Endothelial cell of umbilical vein (primary cell): ENCODE measurements at regions not wholly inside any gene's neighbourhood (a gene's known extent, or its start where the extent isn't known, plus 50 kb on each side); places are given as distances from the start of the nearest gene placed in this dataset.

Experiments used
- BruUV-seq: library from RNA; stranded (reverse); fragments of 400-500 nt; replicated peaks from 2 replicates; lab custom pipeline; 2021; lab: Mats Ljungman, UMichigan
- CTCF ChIA-PET: fragments of 300-600, 350-600 bp; sonication (Branson Sonifier 250); formaldehyde crosslinking; loops from one replicate; lab custom pipeline; 2021; ENCODE audit warnings: antibody characterized with exemption, inconsistent platforms; lab: Charles Lee
- POLR2A ChIA-PET: fragments of 300-600, 350-600 bp; sonication (Branson Sonifier 250); formaldehyde crosslinking; loops from one replicate; lab custom pipeline; 2021; ENCODE audit warnings: antibody characterized with exemption, inconsistent platforms; lab: Charles Lee
- DNase-seq: peaks from one replicate; pipeline ENCODE4 v3.0.0-alpha.2; 2011; ENCODE audit warnings: low read depth, low spot score
- FAIRE-seq: peaks from 2 replicates; lab custom pipeline; 2011; peaks lifted over from hg19 to GRCh38; lab: Jason Lieb, UNC
- H2AFZ ChIP-seq: 2 replicates; pipeline ENCODE4 v1.6.0; 2012; ENCODE audit warnings: low read depth, low read length, control low read depth, inconsistent platforms
- H3K27ac ChIP-seq: 2 replicates; pipeline ENCODE4 v1.5.1; 2011; ENCODE audit warnings: low read depth, mild to moderate bottlenecking, control low read depth, low read length, moderate library complexity; ENCODE audit not compliant: insufficient read depth
- H3K27me3 ChIP-seq, 2 experiments: 2 replicates each; pipeline versions ENCODE4 v1.6.0 to v1.6.1; 2011; ENCODE audit warnings: low read length in 2 of 2, mixed read lengths in 1 of 2; ENCODE audit not compliant: control insufficient read depth in 2 of 2, insufficient read depth in 2 of 2
- H3K36me3 ChIP-seq, 2 experiments: 2 replicates in 1 of 2; 3 replicates in 1 of 2; pipeline ENCODE4 v1.5.1; 2011; ENCODE audit warnings: low read length in 2 of 2, mild to moderate bottlenecking in 1 of 2, moderate library complexity in 1 of 2; ENCODE audit not compliant: control insufficient read depth in 2 of 2, insufficient read depth in 2 of 2; ENCODE audit errors: extremely low read depth in 1 of 2
- H3K4me1 ChIP-seq: 3 replicates; pipeline ENCODE4 v1.5.1; 2011; ENCODE audit warnings: mild to moderate bottlenecking, low read length; ENCODE audit not compliant: control insufficient read depth, insufficient read depth; ENCODE audit errors: extremely low read depth
- H3K4me2 ChIP-seq: 2 replicates; pipeline ENCODE4 v1.6.1; 2011; ENCODE audit warnings: low read length, control low read depth, mixed read lengths; ENCODE audit not compliant: insufficient read depth
- H3K4me3 ChIP-seq, 3 experiments: fragments of 200-600 bp in 1 of 3; sonication (generic), shearing (Covaris generic) in 1 of 3; replicated peaks in 1 of 3; 2 replicates each; pipeline ENCODE4 v1.5.1; 2011 to 2016; ENCODE audit warnings: control low read depth in 3 of 3, low read length in 3 of 3, mild to moderate bottlenecking in 2 of 3, inconsistent platforms in 1 of 3, low read depth in 1 of 3, moderate library complexity in 1 of 3; ENCODE audit not compliant: insufficient read depth in 1 of 3
- H3K79me2 ChIP-seq: 2 replicates; pipeline ENCODE4 v1.6.0; 2012; ENCODE audit warnings: low read length, inconsistent platforms; ENCODE audit not compliant: control insufficient read depth, insufficient read depth
- H3K9ac ChIP-seq: replicated peaks from 2 replicates; pipeline ENCODE3; 2011; ENCODE audit warnings: low read length, control low read depth; ENCODE audit not compliant: insufficient read depth; ENCODE audit errors: extremely low read depth
- H3K9me1 ChIP-seq: replicated peaks from 3 replicates; pipeline ENCODE4 v1.6.0; 2011; ENCODE audit warnings: mild to moderate bottlenecking, low read length; ENCODE audit not compliant: control insufficient read depth, insufficient read depth; ENCODE audit errors: extremely low read depth
- H3K9me3 ChIP-seq: replicated peaks from 2 replicates; pipeline ENCODE4 v1.5.1; 2012; ENCODE audit warnings: low read length, inconsistent platforms; ENCODE audit not compliant: control insufficient read depth, insufficient read depth
- H4K20me1 ChIP-seq: replicated peaks from 2 replicates; pipeline ENCODE3; 2011; ENCODE audit warnings: mild to moderate bottlenecking, low read length; ENCODE audit not compliant: control insufficient read depth, insufficient read depth; ENCODE audit errors: extremely low read depth
- EZH2 ChIP-seq: IDR thresholded peaks from 2 replicates; pipeline ENCODE4 v1.6.1; 2012; ENCODE audit warnings: borderline replicate concordance, low read depth, mild to moderate bottlenecking, moderate library complexity, low read length, inconsistent platforms; ENCODE audit not compliant: severe bottlenecking
- FOS ChIP-seq: IDR thresholded peaks from 2 replicates; pipeline ENCODE4 v1.6.1; 2011; ENCODE audit warnings: mild to moderate bottlenecking, low read length, moderate library complexity, borderline replicate concordance; ENCODE audit not compliant: insufficient read depth
- GATA2 ChIP-seq: IDR thresholded peaks from 2 replicates; pipeline ENCODE4 v1.7.0; 2011; ENCODE audit warnings: low read depth, mild to moderate bottlenecking, moderate library complexity, mixed read lengths, low read length; ENCODE audit not compliant: insufficient read length, insufficient read depth
- JUN ChIP-seq: IDR thresholded peaks from 2 replicates; pipeline ENCODE4 v1.6.1; 2011; ENCODE audit warnings: borderline replicate concordance, low read depth; ENCODE audit not compliant: insufficient read length, insufficient read depth
- MYC ChIP-seq: IDR thresholded peaks from one replicate; pipeline ENCODE4 v1.6.1; 2011; ENCODE audit warnings: mild to moderate bottlenecking, low read depth, low read length
- POLR2A ChIP-seq: IDR thresholded peaks from 2 replicates; pipeline ENCODE4 v1.6.1; 2012; ENCODE audit warnings: low read depth, mild to moderate bottlenecking, control low read depth, low read length
- POLR2AphosphoS5 ChIP-seq: IDR thresholded peaks from 2 replicates; pipeline ENCODE4 v1.6.1; 2012; ENCODE audit warnings: low read depth, mild to moderate bottlenecking, control low read depth, low read length, moderate library complexity; ENCODE audit not compliant: insufficient read depth
- dilution Hi-C: fragments of 300-500 bp; cut with MboI; formaldehyde crosslinking; loops from one replicate; pipeline ENCODE4 v1.15.0; 2019; ENCODE audit warnings: low sequenced_read_pairs; ENCODE audit not compliant: extremely low pct_ligation_motif_present
- intact Hi-C: fragments of 100-400 bp; cut with micrococcal nuclease; formaldehyde crosslinking; loops from one replicate; pipeline ENCODE4 v1.10.0; 2022
- TF ChIP-seq, protein P1 (sequence below): IDR thresholded peaks from 2 replicates; pipeline ENCODE4 v1.6.1; 2011; ENCODE audit not compliant: insufficient read depth, insufficient read length
- TF ChIP-seq, protein P2 (sequence below), 2 donors: IDR thresholded peaks; 1 replicate in 1 of 2; 2 replicates in 1 of 2; pipeline ENCODE4 v1.5.1; 2011; ENCODE audit warnings: low read length in 2 of 2, mild to moderate bottlenecking in 2 of 2, moderate library complexity in 2 of 2, control low read depth in 1 of 2, inconsistent platforms in 1 of 2, low read depth in 1 of 2; ENCODE audit not compliant: insufficient read depth in 1 of 2; ENCODE audit errors: extremely low read depth in 1 of 2

DNA sequence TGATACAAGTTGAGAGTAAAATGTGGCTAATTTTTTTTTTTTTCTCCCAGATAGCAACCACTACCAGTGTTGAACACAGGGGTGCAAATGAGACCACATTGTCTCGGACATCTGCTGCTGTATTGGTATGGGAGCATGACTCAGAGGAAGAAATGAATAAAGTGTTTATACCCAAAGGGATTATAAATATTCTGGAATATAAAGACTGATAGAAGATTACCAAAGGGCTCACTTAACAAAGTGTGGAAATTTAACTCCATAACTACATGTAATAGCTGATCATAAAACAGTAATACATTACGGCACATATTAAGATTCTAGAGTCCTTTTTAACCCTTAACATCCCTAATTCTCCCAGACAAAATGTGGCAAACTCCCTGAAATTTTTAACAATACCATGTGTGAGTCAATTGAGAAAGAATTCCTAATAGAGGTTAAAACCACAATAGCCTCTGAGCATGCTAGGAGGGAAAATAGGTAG, 1023.0 kb upstream of the ACVR2A start:
- Histone ChIP-seq H2AFZ (peak overlapping the region; percentile 42), H3K36me3 (no peaks in the 10 kb centered on the region), H3K4me2 (peak overlapping the region; percentile 92), H3K9me3 (no peaks in the 10 kb centered on the region), H3K27ac (peak overlapping the region; percentile 80), H3K9me1 (no peaks in the 10 kb centered on the region), H3K79me2 (no peaks in the 10 kb centered on the region), H3K27me3 (no peaks in the 10 kb centered on the region), H4K20me1 (no peaks in the 10 kb centered on the region), H3K4me1 (peaks cover 36% of the 10 kb centered on the region), H3K9ac (peak overlapping the region; percentile 53), H3K4me3 (no peak overlapping the region)
- CTCF ChIA-PET = interaction anchor here (0.6 to 2.4 kb wide), 5 partner anchors 49 to 223 kb away, joined by 3 to 10 read pairs (median 3); no protein-coding TSS in a partner anchor
- no TSS peak for BruUV-seq
- POLR2A ChIA-PET = interaction anchor here (0.7 kb wide), 1 partner anchor 565 kb away, joined by 3 read pairs; no protein-coding TSS in a partner anchor
- FAIRE-seq (peak; percentile 69), DNase-seq (peak; percentile 85)
- dilution Hi-C loops = no loop called here
- TF ChIP-seq MYC = no peak
- TF ChIP-seq, protein P1, sequence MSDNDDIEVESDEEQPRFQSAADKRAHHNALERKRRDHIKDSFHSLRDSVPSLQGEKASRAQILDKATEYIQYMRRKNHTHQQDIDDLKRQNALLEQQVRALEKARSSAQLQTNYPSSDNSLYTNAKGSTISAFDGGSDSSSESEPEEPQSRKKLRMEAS = no peak
- TF ChIP-seq EZH2 = no peak
- TF ChIP-seq POLR2AphosphoS5 = no peak
- TF ChIP-seq, protein P2, sequence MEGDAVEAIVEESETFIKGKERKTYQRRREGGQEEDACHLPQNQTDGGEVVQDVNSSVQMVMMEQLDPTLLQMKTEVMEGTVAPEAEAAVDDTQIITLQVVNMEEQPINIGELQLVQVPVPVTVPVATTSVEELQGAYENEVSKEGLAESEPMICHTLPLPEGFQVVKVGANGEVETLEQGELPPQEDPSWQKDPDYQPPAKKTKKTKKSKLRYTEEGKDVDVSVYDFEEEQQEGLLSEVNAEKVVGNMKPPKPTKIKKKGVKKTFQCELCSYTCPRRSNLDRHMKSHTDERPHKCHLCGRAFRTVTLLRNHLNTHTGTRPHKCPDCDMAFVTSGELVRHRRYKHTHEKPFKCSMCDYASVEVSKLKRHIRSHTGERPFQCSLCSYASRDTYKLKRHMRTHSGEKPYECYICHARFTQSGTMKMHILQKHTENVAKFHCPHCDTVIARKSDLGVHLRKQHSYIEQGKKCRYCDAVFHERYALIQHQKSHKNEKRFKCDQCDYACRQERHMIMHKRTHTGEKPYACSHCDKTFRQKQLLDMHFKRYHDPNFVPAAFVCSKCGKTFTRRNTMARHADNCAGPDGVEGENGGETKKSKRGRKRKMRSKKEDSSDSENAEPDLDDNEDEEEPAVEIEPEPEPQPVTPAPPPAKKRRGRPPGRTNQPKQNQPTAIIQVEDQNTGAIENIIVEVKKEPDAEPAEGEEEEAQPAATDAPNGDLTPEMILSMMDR (IDR thresholded peaks at IDR 0.05; ENCODE audit: extremely low read depth in 1 of 2, insufficient read depth in 1 of 2, low read depth in 1 of 2, low read length in 2 of 2) = peak; percentile 22 to 24
- TF ChIP-seq FOS = peak; percentile 79
- peak; percentile 28 for TF ChIP-seq JUN
- TF ChIP-seq POLR2A = no peak
- peak; percentile 20 for TF ChIP-seq GATA2
- intact Hi-C loops = loop anchor here (1.0 to 5.0 kb wide), 5 partner anchors 52 to 1089 kb away; no protein-coding TSS in a partner anchor
